OCI-LY7 (cell line): ENCODE measurements at regions not wholly inside any gene's neighbourhood (a gene's known extent, or its start where the extent isn't known, plus 50 kb on each side); places are given as distances from the start of the nearest gene placed in this dataset.

Source experiments
- BruUV-seq: library from RNA; stranded (reverse); fragments of 400-500 nt; replicated peaks from 2 replicates; lab custom pipeline; 2021; lab: Mats Ljungman, UMichigan
- CTCF ChIA-PET: fragments of 300-600 bp; sonication (Branson Sonifier 250); formaldehyde crosslinking; loops from one replicate; lab custom pipeline; 2022; ENCODE audit warnings: antibody characterized with exemption; ENCODE audit not compliant: unreplicated experiment; lab: Charles Lee
- POLR2A ChIA-PET: fragments of 300-600 bp; sonication (Branson Sonifier 250); formaldehyde crosslinking; loops from one replicate; lab custom pipeline; 2022; ENCODE audit warnings: antibody characterized with exemption; lab: Charles Lee
- DNase-seq: peaks from one replicate; pipeline ENCODE4 v3.0.0-alpha.2; 2015; ENCODE audit warnings: low spot score
- H2AFZ ChIP-seq: fragments of 200-600 bp; sonication (generic), shearing (Covaris generic); 2 replicates; pipeline ENCODE4 v1.6.1; 2014; ENCODE audit warnings: mild to moderate bottlenecking, antibody characterized with exemption, low read length, moderate library complexity
- H3K27ac ChIP-seq: fragments of 200-600 bp; sonication (generic); 2 replicates; pipeline ENCODE4 v1.5.1; 2014; ENCODE audit warnings: mixed run types, low read depth, mild to moderate bottlenecking, moderate library complexity, low read length, inconsistent platforms; ENCODE audit not compliant: poor library complexity, severe bottlenecking
- H3K36me3 ChIP-seq: fragments of 200-600 bp; sonication (generic); 2 replicates; pipeline ENCODE4 v1.6.1; 2014; ENCODE audit warnings: mild to moderate bottlenecking, antibody characterized with exemption, low read length, moderate library complexity, mixed read lengths; ENCODE audit not compliant: insufficient read depth
- H3K4me1 ChIP-seq: fragments of 200-600 bp; sonication (generic); 2 replicates; pipeline ENCODE4 v1.5.1; 2014; ENCODE audit warnings: mild to moderate bottlenecking, low read length; ENCODE audit not compliant: insufficient read depth, poor library complexity, severe bottlenecking
- H3K4me2 ChIP-seq: fragments of 200-600 bp; sonication (generic); 2 replicates; pipeline ENCODE4 v1.6.1; 2014; ENCODE audit warnings: mild to moderate bottlenecking, low read length
- H3K4me3 ChIP-seq: fragments of 200-600 bp; sonication (generic); 2 replicates; pipeline ENCODE4 v1.5.1; 2014; ENCODE audit warnings: mild to moderate bottlenecking, low read depth, low read length; ENCODE audit not compliant: poor library complexity, severe bottlenecking
- H3K79me2 ChIP-seq: fragments of 200-600 bp; sonication (generic); 2 replicates; pipeline ENCODE4 v1.6.1; 2016; ENCODE audit warnings: low read depth, mild to moderate bottlenecking, low read length, moderate library complexity, mixed read lengths; ENCODE audit not compliant: insufficient read depth
- H3K9me2 ChIP-seq: fragments of 200-600 bp; sonication (generic); 2 replicates; pipeline ENCODE4 v1.6.1; 2016; ENCODE audit warnings: mild to moderate bottlenecking, low read length, mixed read lengths; ENCODE audit not compliant: insufficient read depth
- H3K9me3 ChIP-seq: fragments of 200-600 bp; sonication (generic); 2 replicates; pipeline ENCODE4 v1.6.1; 2014; ENCODE audit warnings: mild to moderate bottlenecking, mixed run types, low read length, mixed read lengths
- H4K20me1 ChIP-seq: fragments of 200-600 bp; sonication (generic); 2 replicates; pipeline ENCODE4 v1.6.1; 2014; ENCODE audit warnings: mild to moderate bottlenecking, antibody characterized with exemption, low read length, moderate library complexity, mixed read lengths; ENCODE audit not compliant: insufficient read depth
- EZH2phosphoT487 ChIP-seq: fragments of 200-600 bp; sonication (generic); IDR thresholded peaks from 2 replicates; pipeline ENCODE4 v1.6.1; 2018; ENCODE audit warnings: low read depth, borderline replicate concordance, mild to moderate bottlenecking, mixed run types, antibody characterized with exemption, low read length, moderate library complexity, mixed read lengths
- intact Hi-C: fragments of 100-400 bp; cut with micrococcal nuclease; formaldehyde crosslinking; loops from one replicate; pipeline ENCODE4 v1.10.0; 2022; ENCODE audit not compliant: unreplicated experiment
- TF ChIP-seq, protein P1 (sequence below): fragments of 200-600 bp; sonication (generic); conservative IDR thresholded peaks from 2 replicates; pipeline ENCODE4 v1.5.1; 2014; ENCODE audit warnings: mild to moderate bottlenecking, antibody characterized with exemption, low read length, moderate library complexity, mixed read lengths

DNA sequence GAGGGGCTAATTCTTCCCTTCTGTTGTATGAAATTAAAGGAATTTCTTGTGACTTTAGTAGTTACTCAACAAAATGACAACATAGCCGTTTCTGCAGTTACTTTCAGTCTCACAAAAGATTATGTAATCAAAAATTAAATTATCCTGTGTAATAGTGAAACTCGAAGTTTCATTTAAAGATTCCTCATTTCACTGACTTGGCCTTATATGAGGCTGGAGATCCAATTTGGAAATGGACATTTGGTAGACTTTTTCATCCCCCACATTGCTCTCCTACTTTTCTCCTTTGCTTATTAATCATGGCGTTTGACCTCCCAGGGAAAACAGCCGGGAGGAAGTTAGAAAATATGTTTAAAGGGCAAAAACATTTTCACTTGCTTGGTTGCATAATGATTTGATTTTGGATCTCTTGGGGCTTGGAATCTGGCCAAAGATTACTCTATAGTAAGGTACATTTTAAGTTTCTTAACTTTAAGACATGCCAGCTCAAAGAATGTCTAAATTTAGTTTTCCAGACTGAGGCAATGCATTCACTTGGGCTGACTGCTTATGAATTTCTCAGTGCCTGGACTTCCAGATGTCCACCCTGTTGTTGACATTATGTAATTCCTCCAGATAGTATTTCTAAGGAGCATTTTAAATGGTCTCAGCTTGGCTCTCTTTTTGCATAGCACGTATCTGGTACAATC, 1364.9 kb upstream of the MIR17HG start:
- POLR2A ChIA-PET, result no interaction called here
- H3K4me3 ChIP-seq, result no peak overlapping the region
- no peak for DNase-seq
- H3K9me2 ChIP-seq, result no peaks in the 10 kb centered on the region
- H3K4me1 ChIP-seq, result no peaks in the 10 kb centered on the region
- no peaks in the 10 kb centered on the region for H4K20me1 ChIP-seq
- no peak overlapping the region for H2AFZ ChIP-seq
- no peak overlapping the region for H3K27ac ChIP-seq
- no TSS peak for BruUV-seq
- intact Hi-C loops, result no loop called here
- no peaks in the 10 kb centered on the region for H3K79me2 ChIP-seq
- H3K36me3 ChIP-seq, result no peaks in the 10 kb centered on the region
- no peak overlapping the region for H3K4me2 ChIP-seq
- CTCF ChIA-PET, result no interaction called here
- TF ChIP-seq, protein P1, sequence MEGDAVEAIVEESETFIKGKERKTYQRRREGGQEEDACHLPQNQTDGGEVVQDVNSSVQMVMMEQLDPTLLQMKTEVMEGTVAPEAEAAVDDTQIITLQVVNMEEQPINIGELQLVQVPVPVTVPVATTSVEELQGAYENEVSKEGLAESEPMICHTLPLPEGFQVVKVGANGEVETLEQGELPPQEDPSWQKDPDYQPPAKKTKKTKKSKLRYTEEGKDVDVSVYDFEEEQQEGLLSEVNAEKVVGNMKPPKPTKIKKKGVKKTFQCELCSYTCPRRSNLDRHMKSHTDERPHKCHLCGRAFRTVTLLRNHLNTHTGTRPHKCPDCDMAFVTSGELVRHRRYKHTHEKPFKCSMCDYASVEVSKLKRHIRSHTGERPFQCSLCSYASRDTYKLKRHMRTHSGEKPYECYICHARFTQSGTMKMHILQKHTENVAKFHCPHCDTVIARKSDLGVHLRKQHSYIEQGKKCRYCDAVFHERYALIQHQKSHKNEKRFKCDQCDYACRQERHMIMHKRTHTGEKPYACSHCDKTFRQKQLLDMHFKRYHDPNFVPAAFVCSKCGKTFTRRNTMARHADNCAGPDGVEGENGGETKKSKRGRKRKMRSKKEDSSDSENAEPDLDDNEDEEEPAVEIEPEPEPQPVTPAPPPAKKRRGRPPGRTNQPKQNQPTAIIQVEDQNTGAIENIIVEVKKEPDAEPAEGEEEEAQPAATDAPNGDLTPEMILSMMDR, result no peak
- TF ChIP-seq EZH2phosphoT487, result no peak
- peaks cover 26% of the 10 kb centered on the region for H3K9me3 ChIP-seq

DNA sequence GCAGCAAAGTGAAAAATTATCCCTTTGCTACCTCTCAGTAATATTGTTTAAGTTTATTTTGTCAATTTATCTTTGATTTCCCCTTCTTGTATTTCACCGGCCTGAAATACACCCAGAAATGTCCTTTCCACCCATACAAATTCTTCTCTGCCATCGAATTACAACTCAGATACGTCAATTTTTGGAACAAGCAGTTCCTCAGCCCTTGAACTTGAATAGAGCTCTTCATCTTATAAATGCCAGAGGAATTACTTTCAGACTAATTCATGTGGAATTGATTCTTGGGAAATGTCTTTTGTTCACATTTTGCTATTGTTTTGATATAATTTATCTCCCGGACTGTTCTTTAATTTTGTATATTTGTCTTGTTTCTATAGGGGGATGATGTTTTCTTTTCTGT, 1359.3 kb upstream of the MIR17HG start:
- TF ChIP-seq, protein P1, result no peak
- TF ChIP-seq EZH2phosphoT487, result no peak
- Histone ChIP-seq H3K9me3 (peaks cover 22% of the 10 kb centered on the region; the same call in 1 of the 2 replicates), H3K27ac (no peak overlapping the region), H3K4me1 (no peaks in the 10 kb centered on the region), H3K9me2 (no peaks in the 10 kb centered on the region), H3K4me2 (no peak overlapping the region), H3K4me3 (no peak overlapping the region), H3K79me2 (no peaks in the 10 kb centered on the region), H2AFZ (no peak overlapping the region), H3K36me3 (no peaks in the 10 kb centered on the region), H4K20me1 (no peaks in the 10 kb centered on the region)
- ChIA-PET CTCF (no interaction called here), POLR2A (interaction anchor here (0.5 kb wide), 1 partner anchor 1503 kb away, joined by 3 read pairs; no protein-coding TSS in a partner anchor)
- no peak for DNase-seq
- no TSS peak for BruUV-seq
- intact Hi-C loops, result no loop called here

DNA sequence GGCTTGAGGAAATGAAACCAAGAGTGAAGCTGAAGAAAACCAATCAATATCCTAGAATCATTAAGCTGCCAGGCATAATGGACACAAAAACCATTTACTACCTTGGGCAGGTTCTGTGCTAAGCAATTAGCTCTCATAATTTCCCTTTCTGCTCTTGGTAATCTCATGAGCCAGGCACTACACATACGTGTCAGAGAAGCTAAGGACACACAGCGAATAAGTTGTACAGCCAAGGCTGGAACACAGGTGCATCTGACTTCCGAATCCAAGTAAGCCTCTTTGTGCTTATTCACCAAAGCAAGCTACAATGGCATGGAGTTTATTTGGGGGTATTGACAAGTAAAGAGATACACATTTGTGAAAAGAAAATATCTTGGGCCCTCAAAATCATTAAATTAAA, 1343.9 kb upstream of the MIR17HG start:
- BruUV-seq, result no TSS peak
- POLR2A ChIA-PET, result interaction anchor here (1.5 kb wide), 1 partner anchor 12 kb away, joined by 3 read pairs; no protein-coding TSS in a partner anchor
- Histone ChIP-seq H3K79me2 (no peaks in the 10 kb centered on the region), H2AFZ (no peak overlapping the region), H3K9me2 (no peaks in the 10 kb centered on the region), H3K4me1 (no peaks in the 10 kb centered on the region), H4K20me1 (no peaks in the 10 kb centered on the region), H3K36me3 (no peaks in the 10 kb centered on the region), H3K9me3 (peaks cover 29% of the 10 kb centered on the region; the same call in 1 of the 2 replicates), H3K4me3 (no peak overlapping the region), H3K4me2 (no peak overlapping the region), H3K27ac (no peak overlapping the region)
- CTCF ChIA-PET, result interaction anchor here (0.6 kb wide), 1 partner anchor 47 kb away, joined by 3 read pairs; no protein-coding TSS in a partner anchor
- no peak for TF ChIP-seq EZH2phosphoT487
- TF ChIP-seq, protein P1, result no peak
- DNase-seq, result no peak
- intact Hi-C loops, result no loop called here
